H1 (cell line): ENCODE measurements at regions not wholly inside any gene's neighbourhood (a gene's known extent, or its start where the extent isn't known, plus 50 kb on each side); places are given as distances from the start of the nearest gene placed in this dataset.

Source experiments
- HDAC2 ChIP-seq, 2 experiments: fragments of 300-600 bp in 1 of 2; sonication (generic) in 1 of 2; IDR thresholded peaks; 2 replicates each; pipeline ENCODE4 v1.6.1; 2011 to 2012; ENCODE audit warnings: low read depth in 2 of 2, low read length in 2 of 2, mild to moderate bottlenecking in 2 of 2, moderate library complexity in 2 of 2, borderline replicate concordance in 1 of 2, inconsistent platforms in 1 of 2
- JUN ChIP-seq: IDR thresholded peaks from 2 replicates; pipeline ENCODE4 v1.6.1; 2011; ENCODE audit warnings: low read depth, mild to moderate bottlenecking, improper control_type of control experiment, low read length
- YY1 ChIP-seq: IDR thresholded peaks from 2 replicates; pipeline ENCODE4 v1.6.1; 2011; ENCODE audit warnings: low read depth, mild to moderate bottlenecking, low read length

DNA sequence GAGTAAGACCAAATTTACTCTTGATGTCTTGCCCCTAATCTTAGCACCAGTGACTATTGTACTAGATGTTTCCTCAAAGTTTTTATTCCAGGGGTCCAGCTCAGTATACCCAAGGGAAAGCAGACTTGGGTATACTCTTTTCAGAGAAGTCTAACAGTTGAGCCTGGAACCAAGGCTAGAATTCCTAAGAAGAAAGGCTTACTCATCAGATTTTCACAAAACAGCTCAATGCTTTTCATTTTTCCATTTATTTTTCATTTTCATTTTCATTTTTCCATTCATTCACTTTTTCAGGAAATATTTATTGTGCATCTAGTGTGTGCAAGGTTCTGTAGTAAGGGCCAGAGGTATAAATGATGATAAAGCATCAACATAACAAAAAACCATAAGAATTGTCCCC is 143.2 kb downstream of the PHLDA1 start:
- no peak for TF ChIP-seq HDAC2 (IDR thresholded peaks at IDR 0.05; ENCODE audit: borderline replicate concordance in 1 of 2, low read depth in 2 of 2, low read length in 2 of 2)
- TF ChIP-seq YY1 = no peak
- TF ChIP-seq JUN = no peak
